MM.1S (cell line): ENCODE measurements at regions not wholly inside any gene's neighbourhood (a gene's known extent, or its start where the extent isn't known, plus 50 kb on each side); places are given as distances from the start of the nearest gene placed in this dataset.

Experiments used
- DNase-seq: peaks from one replicate; pipeline ENCODE4 v3.0.0-alpha.2; 2015
- H2AFZ ChIP-seq: fragments of 300-600 bp; sonication (generic); 2 replicates; pipeline ENCODE4 v1.6.0; 2016; ENCODE audit warnings: antibody characterized with exemption, low read length
- H3F3A ChIP-seq: fragments of 300-600 bp; sonication (generic); 2 replicates; pipeline ENCODE4 v1.6.1; 2016; ENCODE audit warnings: mild to moderate bottlenecking, antibody characterized with exemption, low read length, moderate library complexity, mixed read lengths; ENCODE audit not compliant: insufficient read depth
- H3K27ac ChIP-seq: fragments of 300-600 bp; sonication (generic); 2 replicates; pipeline ENCODE4 v1.5.1; 2016; ENCODE audit warnings: mild to moderate bottlenecking, low read length
- H3K27me3 ChIP-seq: fragments of 300-600 bp; sonication (generic); replicated peaks from 2 replicates; pipeline ENCODE4 v1.6.0; 2016; ENCODE audit warnings: low read length; ENCODE audit not compliant: insufficient read depth
- H3K36me3 ChIP-seq: fragments of 300-600 bp; sonication (generic); replicated peaks from 2 replicates; pipeline ENCODE4 v1.6.1; 2016; ENCODE audit warnings: mild to moderate bottlenecking, low read length, mixed read lengths; ENCODE audit not compliant: insufficient read depth
- H3K4me1 ChIP-seq: fragments of 300-600 bp; sonication (generic); 2 replicates; pipeline ENCODE4 v1.6.1; 2016; ENCODE audit warnings: low read length, mixed read lengths
- H3K4me2 ChIP-seq: fragments of 300-600 bp; sonication (generic); 2 replicates; pipeline ENCODE4 v1.6.0; 2016; ENCODE audit warnings: low read depth, low read length
- H3K4me3 ChIP-seq: fragments of 300-600 bp; sonication (generic); 2 replicates; pipeline ENCODE4 v1.5.1; 2016; ENCODE audit warnings: low read length, mixed read lengths
- H3K79me2 ChIP-seq: fragments of 300-600 bp; sonication (generic); 2 replicates; pipeline ENCODE4 v1.6.1; 2016; ENCODE audit warnings: mixed run types, low read length, mixed read lengths
- H3K9ac ChIP-seq: fragments of 300-600 bp; sonication (generic); 2 replicates; pipeline ENCODE4 v1.6.1; 2016; ENCODE audit warnings: low read length, mixed read lengths
- H3K9me2 ChIP-seq: fragments of 300-600 bp; sonication (generic); replicated peaks from 2 replicates; pipeline ENCODE4 v1.6.1; 2016; ENCODE audit warnings: mild to moderate bottlenecking, low read length, mixed read lengths; ENCODE audit not compliant: insufficient read depth
- H3K9me3 ChIP-seq: fragments of 300-600 bp; sonication (generic); replicated peaks from 2 replicates; pipeline ENCODE4 v1.6.1; 2016; ENCODE audit warnings: mild to moderate bottlenecking, low read length, mixed read lengths; ENCODE audit not compliant: insufficient read depth
- H4K20me1 ChIP-seq: fragments of 300-600 bp; sonication (generic); 2 replicates; pipeline ENCODE4 v1.6.1; 2016; ENCODE audit warnings: mild to moderate bottlenecking, low read length, moderate library complexity, mixed read lengths; ENCODE audit not compliant: insufficient read depth
- CTCF ChIP-seq: fragments of 300-600 bp; sonication (generic); IDR thresholded peaks from 2 replicates; pipeline ENCODE4 v1.5.1; 2016; ENCODE audit warnings: antibody characterized with exemption, low read length, mixed read lengths
- EZH2 ChIP-seq: fragments of 300-600 bp; sonication (generic); optimal IDR thresholded peaks from 2 replicates; pipeline ENCODE3; 2017; ENCODE audit warnings: low read depth, mild to moderate bottlenecking, antibody characterized with exemption, low read length, mixed read lengths
- EZH2phosphoT487 ChIP-seq: fragments of 300-600 bp; sonication (generic); IDR thresholded peaks from 2 replicates; pipeline ENCODE4 v1.6.1; 2018; ENCODE audit warnings: antibody characterized with exemption, low read length

- Histone ChIP-seq H3K4me1 (no peaks in the 10 kb centered on the region), H3K9me3 (no peaks in the 10 kb centered on the region), H3K9ac (no peak overlapping the region), H3K27ac (no peak overlapping the region), H3K27me3 (no peaks in the 10 kb centered on the region), H2AFZ (no peak overlapping the region), H3K4me2 (no peak overlapping the region), H3K79me2 (no peaks in the 10 kb centered on the region), H3K4me3 (no peak overlapping the region), H4K20me1 (no peaks in the 10 kb centered on the region), H3K36me3 (no peaks in the 10 kb centered on the region), H3F3A (no peaks in the 10 kb centered on the region), H3K9me2 (no peaks in the 10 kb centered on the region)
- TF ChIP-seq EZH2 = no peak
- TF ChIP-seq CTCF = no peak
- TF ChIP-seq EZH2phosphoT487 = no peak
- no peak for DNase-seq
These were observed 571.3 kb downstream of the GABRG2 start for GRCh38 chr5:162638849-162639248.

- H3K27ac ChIP-seq = no peak overlapping the region
- no peak overlapping the region for H2AFZ ChIP-seq
- no peak for DNase-seq
- H3K9me3 ChIP-seq = no peaks in the 10 kb centered on the region
- H3K9me2 ChIP-seq = no peaks in the 10 kb centered on the region
- H3K27me3 ChIP-seq = no peaks in the 10 kb centered on the region
- no peaks in the 10 kb centered on the region for H3K36me3 ChIP-seq
- H3F3A ChIP-seq = no peaks in the 10 kb centered on the region
- no peaks in the 10 kb centered on the region for H3K79me2 ChIP-seq
- no peaks in the 10 kb centered on the region for H4K20me1 ChIP-seq
- no peak overlapping the region for H3K9ac ChIP-seq
- TF ChIP-seq EZH2phosphoT487 (no peak), EZH2 (no peak), CTCF (no peak)
- H3K4me3 ChIP-seq = no peak overlapping the region
- H3K4me1 ChIP-seq = no peaks in the 10 kb centered on the region
- H3K4me2 ChIP-seq = no peak overlapping the region
These were observed 573.7 kb downstream of the GABRG2 start for GRCh38 chr5:162641142-162641813.

- Histone ChIP-seq H3K9ac (no peak overlapping the region), H3K27me3 (no peaks in the 10 kb centered on the region), H3K9me2 (no peaks in the 10 kb centered on the region), H3K4me2 (no peak overlapping the region), H4K20me1 (no peaks in the 10 kb centered on the region), H3K27ac (no peak overlapping the region), H3K4me1 (no peaks in the 10 kb centered on the region), H3K9me3 (no peaks in the 10 kb centered on the region), H3K79me2 (no peaks in the 10 kb centered on the region), H3F3A (no peaks in the 10 kb centered on the region), H3K4me3 (no peak overlapping the region), H3K36me3 (no peaks in the 10 kb centered on the region), H2AFZ (no peak overlapping the region)
- DNase-seq = no peak
- TF ChIP-seq CTCF (no peak), EZH2 (no peak)
These were observed 587.3 kb downstream of the GABRG2 start for GRCh38 chr5:162654661-162655405.
